OCI-LY1 (cell line): ENCODE measurements at regions not wholly inside any gene's neighbourhood (a gene's known extent, or its start where the extent isn't known, plus 50 kb on each side); places are given as distances from the start of the nearest gene placed in this dataset.

Source experiments
- CTCF ChIP-seq: fragments of 200-600 bp; sonication (generic), shearing (Covaris generic); IDR thresholded peaks from 2 replicates; pipeline ENCODE4 v1.5.1; 2017; ENCODE audit warnings: mild to moderate bottlenecking, antibody characterized with exemption, low read length, moderate library complexity, mixed read lengths
- EZH2 ChIP-seq: fragments of 200-600 bp; sonication (generic), shearing (Covaris generic); IDR thresholded peaks from 2 replicates; pipeline ENCODE4 v1.8.0; 2017; ENCODE audit warnings: borderline replicate concordance, mixed run types, mild to moderate bottlenecking, antibody characterized with exemption, low read length, moderate library complexity, mixed read lengths

GRCh38 chr10:14415676-14416307, 85.1 kb upstream of the FRMD4A start:
- no peak for TF ChIP-seq CTCF
- TF ChIP-seq EZH2 = no peak
